Adrenal gland (tissue), 9 donors: ENCODE measurements at regions not wholly inside any gene's neighbourhood (a gene's known extent, or its start where the extent isn't known, plus 50 kb on each side); places are given as distances from the start of the nearest gene placed in this dataset.

Experiments
- DNase-seq, 7 donors: peaks; one replicate each; pipeline ENCODE4 v3.0.0-alpha.2; 2019 to 2020
- H3K27ac ChIP-seq, 5 donors: fragments of 200-600 bp; sonication (generic) in 4 of 5; 1 replicate in 3 of 5; 2 replicates in 2 of 5; pipeline versions ENCODE4 v1.5.1 to v1.8.0; 2016 to 2020; ENCODE audit warnings: mild to moderate bottlenecking in 1 of 5
- H3K27me3 ChIP-seq: fragments of 200-600 bp; 2 replicates; pipeline ENCODE4 v1.8.0; 2021
- H3K36me3 ChIP-seq, 2 donors: fragments of 200-600 bp; replicated peaks in 1 of 2; 1 replicate in 1 of 2; 2 replicates in 1 of 2; pipeline versions ENCODE4 v1.5.1 to v1.8.0; 2018 to 2022
- H3K4me1 ChIP-seq, 2 donors: fragments of 200-600 bp; replicated peaks in 1 of 2; 1 replicate in 1 of 2; 2 replicates in 1 of 2; pipeline versions ENCODE4 v1.5.1 to v1.8.0; 2018 to 2021
- H3K4me3 ChIP-seq, 4 donors: fragments of 200-600 bp; sonication (generic) in 3 of 4; one replicate each; pipeline ENCODE4 v1.5.1; 2016 to 2018
- H3K9me3 ChIP-seq, 3 donors: fragments of 200-600 bp; sonication (generic) in 1 of 3; replicated peaks in 1 of 3; 1 replicate in 2 of 3; 2 replicates in 1 of 3; pipeline versions ENCODE4 v1.5.1 to v1.8.0; 2016 to 2021
- POLR2A ChIP-seq, 2 donors: fragments of 450-650 bp; IDR thresholded peaks; one replicate each; pipeline ENCODE4 v1.6.1; 2017; ENCODE audit warnings: antibody characterized with exemption in 2 of 2, mild to moderate bottlenecking in 2 of 2, moderate library complexity in 1 of 2
- WGBS, 4 donors: extraction: QIAGEN DNeasy Blood & Tissue Kit in 2 of 4; methylation state at CpG; one replicate each; pipeline versions ENCODE4 v1.1.5 to v1.1.7; 2013 to 2017; 5-methylcytosine and 5-hydroxymethylcytosine counted together
- intact Hi-C, 2 donors: fragments of 100-400 bp; cut with DNase I; formaldehyde crosslinking; loops; one replicate each; pipeline versions ENCODE4 v1.14.1 to v1.15.0; 2022 to 2023
- TF ChIP-seq, protein P1 (sequence below), 6 experiments: fragments of 450-650 bp in 4 of 6; fragments of 200-600 bp in 2 of 6; sonication (generic) in 1 of 6; IDR thresholded peaks; 1 replicate in 5 of 6; 2 replicates in 1 of 6; pipeline versions ENCODE4 v1.5.1 to v1.8.0; 2016 to 2021; ENCODE audit warnings: antibody characterized with exemption in 6 of 6, mild to moderate bottlenecking in 2 of 6, moderate library complexity in 1 of 6
- donor health status: healthy with polysubstance abuse.
- donor health status: Bipolar disorder and iron deficiency.
- donor health status: DM: yes; HTN: yes; CAD: no.
- donor health status: DM: no; HTN: no; CAD: no.
- donor health status: DM: no; HTN: no; CAD: no.

GRCh38 chr12:27852742-27853141 lies 72.7 kb upstream of the MANSC4 start:
- DNase-seq = no peak
- no peaks in the 10 kb centered on the region for H3K4me1 ChIP-seq
- no peak for TF ChIP-seq POLR2A (IDR thresholded peaks at IDR 0.05)
- TF ChIP-seq, protein P1, sequence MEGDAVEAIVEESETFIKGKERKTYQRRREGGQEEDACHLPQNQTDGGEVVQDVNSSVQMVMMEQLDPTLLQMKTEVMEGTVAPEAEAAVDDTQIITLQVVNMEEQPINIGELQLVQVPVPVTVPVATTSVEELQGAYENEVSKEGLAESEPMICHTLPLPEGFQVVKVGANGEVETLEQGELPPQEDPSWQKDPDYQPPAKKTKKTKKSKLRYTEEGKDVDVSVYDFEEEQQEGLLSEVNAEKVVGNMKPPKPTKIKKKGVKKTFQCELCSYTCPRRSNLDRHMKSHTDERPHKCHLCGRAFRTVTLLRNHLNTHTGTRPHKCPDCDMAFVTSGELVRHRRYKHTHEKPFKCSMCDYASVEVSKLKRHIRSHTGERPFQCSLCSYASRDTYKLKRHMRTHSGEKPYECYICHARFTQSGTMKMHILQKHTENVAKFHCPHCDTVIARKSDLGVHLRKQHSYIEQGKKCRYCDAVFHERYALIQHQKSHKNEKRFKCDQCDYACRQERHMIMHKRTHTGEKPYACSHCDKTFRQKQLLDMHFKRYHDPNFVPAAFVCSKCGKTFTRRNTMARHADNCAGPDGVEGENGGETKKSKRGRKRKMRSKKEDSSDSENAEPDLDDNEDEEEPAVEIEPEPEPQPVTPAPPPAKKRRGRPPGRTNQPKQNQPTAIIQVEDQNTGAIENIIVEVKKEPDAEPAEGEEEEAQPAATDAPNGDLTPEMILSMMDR (IDR thresholded peaks at IDR 0.05) = no peak
- H3K27ac ChIP-seq = no peak overlapping the region
- no peaks in the 10 kb centered on the region for H3K36me3 ChIP-seq
- WGBS, 4 donors = 82 to 88% (median 86%) methylated on average over 3 of the region's 3 CpGs
- H3K4me3 ChIP-seq = no peak overlapping the region
- no peaks in the 10 kb centered on the region for H3K9me3 ChIP-seq
- intact Hi-C loops = no loop called here
- H3K27me3 ChIP-seq = no peaks in the 10 kb centered on the region
